ENCODE measurements at regions not wholly inside any gene's neighbourhood (a gene's known extent, or its start where the extent isn't known, plus 50 kb on each side); places are given as distances from the start of the nearest gene placed in this dataset.
A peak's percentile ranks its signal among the peaks of the same experiment; 100 is the strongest.
"Not testable (repeated sequence)": the region's sequence is repeated elsewhere in the genome, so short reads cannot be mapped to it uniquely, and the experiment has no call there.

DNA sequence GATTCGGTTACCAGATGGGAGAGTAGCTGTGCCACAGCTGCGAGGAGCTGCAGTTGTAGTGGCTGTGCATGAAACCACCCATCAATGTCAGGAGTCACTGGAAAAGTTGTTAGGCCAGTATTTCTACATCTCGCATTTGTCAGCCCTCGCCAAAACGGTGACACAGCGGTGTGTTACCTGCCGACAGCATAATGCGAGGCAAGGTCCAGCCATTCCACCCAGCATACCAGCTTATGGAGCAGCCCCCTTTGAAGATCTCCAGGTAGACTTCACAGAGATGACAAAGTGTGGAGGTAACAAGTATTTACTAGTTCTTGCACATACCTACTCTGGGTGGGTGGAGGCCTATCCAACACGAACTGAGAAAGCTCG is 82.8 kb upstream of the TANC1 start:
- intact Hi-C loops (cut with DNase I; ENCODE audit: low total_unique reads); H3K27me3 ChIP-seq; H3K4me3 ChIP-seq; H3K4me1 ChIP-seq; H3K9me3 ChIP-seq; H3K36me3 ChIP-seq: not testable (repeated sequence)
- H3K27ac ChIP-seq: peak overlapping the region in 1 of 2 donors; percentile 45
- DNase-seq (ENCODE audit: low spot score in 2 of 2): peak; percentile 54 to 71

DNA sequence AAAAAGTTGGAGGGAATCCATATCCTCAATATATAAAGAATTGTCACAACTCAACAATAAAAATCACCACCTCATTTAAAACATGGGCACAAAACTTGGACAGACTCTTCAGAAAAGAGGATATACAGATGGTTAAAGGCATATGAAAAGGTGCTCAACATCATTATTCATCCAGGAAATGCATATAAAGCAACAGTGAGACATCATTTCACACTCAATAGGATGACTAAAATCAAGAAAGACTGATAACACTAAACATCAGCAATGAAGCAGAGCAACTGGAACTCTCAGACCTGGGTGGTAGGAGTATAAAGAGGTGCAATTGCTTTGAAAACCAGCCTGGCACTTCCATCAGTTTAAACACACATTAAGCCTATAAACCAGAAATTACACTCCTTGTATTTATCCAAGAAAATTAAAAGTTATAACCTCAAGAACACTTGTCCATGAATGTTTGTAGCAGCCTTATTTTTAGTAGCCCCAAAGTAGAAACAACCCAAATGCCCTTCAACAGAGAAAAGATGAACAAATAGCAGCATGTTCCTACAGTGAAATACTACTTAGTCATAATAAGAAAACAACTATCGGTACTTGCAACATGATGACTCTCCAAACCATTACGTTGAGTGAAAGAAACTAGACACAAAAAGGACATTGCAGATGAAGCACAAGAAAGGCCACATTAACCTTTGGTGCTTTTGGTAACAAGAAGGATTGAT is 79.1 kb upstream of the TANC1 start:
- H3K27me3 ChIP-seq: no peaks in the 10 kb centered on the region
- H3K4me1 ChIP-seq: no peaks in the 10 kb centered on the region
- no peak for TF ChIP-seq POLR2A (IDR thresholded peaks at IDR 0.05)
- no peak for TF ChIP-seq POLR2AphosphoS5 (IDR thresholded peaks at IDR 0.05)
- TF ChIP-seq, protein P1, sequence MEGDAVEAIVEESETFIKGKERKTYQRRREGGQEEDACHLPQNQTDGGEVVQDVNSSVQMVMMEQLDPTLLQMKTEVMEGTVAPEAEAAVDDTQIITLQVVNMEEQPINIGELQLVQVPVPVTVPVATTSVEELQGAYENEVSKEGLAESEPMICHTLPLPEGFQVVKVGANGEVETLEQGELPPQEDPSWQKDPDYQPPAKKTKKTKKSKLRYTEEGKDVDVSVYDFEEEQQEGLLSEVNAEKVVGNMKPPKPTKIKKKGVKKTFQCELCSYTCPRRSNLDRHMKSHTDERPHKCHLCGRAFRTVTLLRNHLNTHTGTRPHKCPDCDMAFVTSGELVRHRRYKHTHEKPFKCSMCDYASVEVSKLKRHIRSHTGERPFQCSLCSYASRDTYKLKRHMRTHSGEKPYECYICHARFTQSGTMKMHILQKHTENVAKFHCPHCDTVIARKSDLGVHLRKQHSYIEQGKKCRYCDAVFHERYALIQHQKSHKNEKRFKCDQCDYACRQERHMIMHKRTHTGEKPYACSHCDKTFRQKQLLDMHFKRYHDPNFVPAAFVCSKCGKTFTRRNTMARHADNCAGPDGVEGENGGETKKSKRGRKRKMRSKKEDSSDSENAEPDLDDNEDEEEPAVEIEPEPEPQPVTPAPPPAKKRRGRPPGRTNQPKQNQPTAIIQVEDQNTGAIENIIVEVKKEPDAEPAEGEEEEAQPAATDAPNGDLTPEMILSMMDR (IDR thresholded peaks at IDR 0.05): no peak
- H3K4me3 ChIP-seq: no peak overlapping the region
- H3K27ac ChIP-seq: no peak overlapping the region
- intact Hi-C loops (cut with DNase I; ENCODE audit: low total_unique reads): no loop called here
- H3K9me3 ChIP-seq: no peaks in the 10 kb centered on the region
- DNase-seq (ENCODE audit: low spot score in 2 of 2): no peak
- H3K36me3 ChIP-seq: no peaks in the 10 kb centered on the region

DNA sequence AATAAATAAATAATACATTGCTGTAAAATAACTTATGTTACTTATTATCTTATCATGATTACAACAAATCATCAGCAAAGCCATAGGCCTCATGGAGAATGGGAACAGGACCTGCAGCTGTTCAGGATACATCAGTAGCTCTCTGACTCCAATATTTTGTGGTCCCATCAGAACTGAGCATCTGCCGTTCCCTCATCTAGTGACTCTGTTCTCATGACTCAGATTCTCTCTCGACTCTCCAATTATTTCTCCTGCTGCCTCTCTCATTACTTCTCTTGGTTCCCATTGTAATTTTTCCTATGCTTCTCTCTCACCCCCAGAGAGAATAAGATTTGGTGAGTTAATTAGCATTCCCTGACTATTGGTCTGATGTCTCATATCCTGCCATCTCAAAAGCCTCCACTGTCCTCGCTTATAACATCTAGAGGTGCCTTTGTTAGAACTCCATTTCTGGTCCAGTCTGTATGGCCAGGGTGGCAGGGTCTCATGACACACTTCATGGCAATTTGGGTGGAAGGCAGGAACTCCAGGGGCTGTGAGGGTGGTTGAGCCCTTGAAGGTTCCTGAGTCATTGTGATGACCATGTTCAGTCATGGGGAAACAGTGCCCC is 78.0 kb upstream of the TANC1 start:
- Histone ChIP-seq H3K4me3 (no peak overlapping the region), H3K27ac (no peak overlapping the region), H3K4me1 (no peaks in the 10 kb centered on the region), H3K27me3 (no peaks in the 10 kb centered on the region), H3K9me3 (no peaks in the 10 kb centered on the region), H3K36me3 (no peaks in the 10 kb centered on the region)
- no peak for DNase-seq (ENCODE audit: low spot score in 2 of 2)
- TF ChIP-seq POLR2A (IDR thresholded peaks at IDR 0.05): no peak
- TF ChIP-seq POLR2AphosphoS5 (IDR thresholded peaks at IDR 0.05): no peak
- intact Hi-C loops (cut with DNase I; ENCODE audit: low total_unique reads): no loop called here

DNA sequence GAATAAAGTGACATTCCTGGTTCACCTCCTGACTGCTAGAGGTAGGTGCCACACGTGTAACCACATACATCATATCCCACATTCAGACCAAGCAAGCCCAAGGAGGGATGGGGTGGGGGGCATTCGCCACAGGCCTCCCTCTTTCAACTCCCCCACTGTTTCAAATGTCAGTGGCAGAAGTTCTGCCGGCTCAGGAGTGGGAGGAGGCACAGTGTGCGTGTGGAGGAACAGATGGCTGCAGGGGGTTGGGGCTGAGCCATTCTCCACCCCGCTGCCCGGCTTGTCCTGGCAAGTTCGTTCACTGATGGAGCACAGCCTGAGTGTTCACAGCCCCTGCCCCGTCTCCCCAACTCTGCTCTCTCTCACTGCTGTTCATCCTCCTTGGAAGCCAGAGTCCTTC is 75.4 kb upstream of the TANC1 start:
- Histone ChIP-seq H3K27ac (peak overlapping the region; percentile 20 to 48), H3K4me3 (peak overlapping the region in 1 of 3 donors; percentile 13), H3K36me3 (no peaks in the 10 kb centered on the region), H3K9me3 (no peaks in the 10 kb centered on the region), H3K27me3 (no peaks in the 10 kb centered on the region), H3K4me1 (no peaks in the 10 kb centered on the region)
- TF ChIP-seq, protein P1 (IDR thresholded peaks at IDR 0.05): no peak
- TF ChIP-seq POLR2A (IDR thresholded peaks at IDR 0.05): no peak
- TF ChIP-seq POLR2AphosphoS5 (IDR thresholded peaks at IDR 0.05): no peak
- intact Hi-C loops (cut with DNase I; ENCODE audit: low total_unique reads): no loop called here
- peak; percentile 52 to 53 for DNase-seq (ENCODE audit: low spot score in 2 of 2)

DNA sequence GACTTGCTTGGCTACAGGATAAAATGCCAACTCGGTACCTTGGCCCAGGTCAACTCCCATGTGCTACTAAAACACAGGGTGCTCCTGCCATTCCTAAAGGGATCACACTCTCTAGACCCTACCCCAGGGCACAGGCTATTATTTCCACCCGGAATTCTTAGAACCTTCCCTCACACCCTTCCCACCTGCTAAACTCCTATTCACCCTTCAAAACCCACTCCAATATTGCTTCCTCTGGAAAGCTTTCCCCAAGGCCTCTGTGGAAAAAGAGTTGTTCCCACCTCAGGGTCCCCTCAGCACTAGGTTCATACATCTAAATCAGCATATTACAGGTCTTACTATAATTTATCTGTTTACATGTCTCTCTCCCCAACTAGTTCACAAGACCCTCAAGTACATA is 75.0 kb upstream of the TANC1 start:
- H3K27ac ChIP-seq: peak overlapping the region; percentile 20 to 48
- no peak for DNase-seq (ENCODE audit: low spot score in 2 of 2)

DNA sequence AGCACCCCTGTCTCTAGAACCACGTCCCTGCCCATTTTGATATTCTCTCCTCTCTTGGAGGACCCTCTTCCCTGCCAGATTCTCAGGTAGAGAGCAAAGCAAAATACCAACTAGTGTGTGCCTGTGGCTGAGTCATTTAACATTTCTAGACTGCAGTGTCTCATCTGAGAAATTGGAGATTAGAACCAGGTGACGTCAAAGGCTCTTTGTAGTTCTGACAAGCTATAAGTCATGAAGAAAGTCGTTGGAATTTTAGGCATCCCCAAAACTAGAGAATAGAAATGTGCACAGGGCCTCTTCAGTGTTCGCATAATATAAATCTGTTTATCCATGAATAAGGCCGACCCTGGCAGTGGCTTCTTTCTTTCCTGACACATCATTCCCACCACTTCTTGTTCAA is 74.4 kb upstream of the TANC1 start:
- TF ChIP-seq POLR2AphosphoS5 (IDR thresholded peaks at IDR 0.05) (no peak), POLR2A (IDR thresholded peaks at IDR 0.05) (no peak)
- TF ChIP-seq, protein P1 (IDR thresholded peaks at IDR 0.05): no peak
- intact Hi-C loops (cut with DNase I; ENCODE audit: low total_unique reads): no loop called here
- Histone ChIP-seq H3K9me3 (no peaks in the 10 kb centered on the region), H3K4me3 (no peak overlapping the region), H3K36me3 (no peaks in the 10 kb centered on the region), H3K27me3 (no peaks in the 10 kb centered on the region), H3K4me1 (no peaks in the 10 kb centered on the region), H3K27ac (no peak overlapping the region)
- DNase-seq (ENCODE audit: low spot score in 2 of 2): no peak

More for the DNA sequence above, 75.0 kb upstream of the TANC1 start:
- no peaks in the 10 kb centered on the region for H3K9me3 ChIP-seq
- TF ChIP-seq POLR2AphosphoS5 (IDR thresholded peaks at IDR 0.05) (no peak), POLR2A (IDR thresholded peaks at IDR 0.05) (no peak)
- TF ChIP-seq, protein P1 (IDR thresholded peaks at IDR 0.05): no peak
- intact Hi-C loops (cut with DNase I; ENCODE audit: low total_unique reads): no loop called here
- H3K4me3 ChIP-seq: peak overlapping the region in 1 of 3 donors; percentile 13
- H3K36me3 ChIP-seq: no peaks in the 10 kb centered on the region
- H3K4me1 ChIP-seq: no peaks in the 10 kb centered on the region
- no peaks in the 10 kb centered on the region for H3K27me3 ChIP-seq
